Nephron progenitor cell (in vitro differentiated cells): ENCODE measurements at regions not wholly inside any gene's neighbourhood (a gene's known extent, or its start where the extent isn't known, plus 50 kb on each side); places are given as distances from the start of the nearest gene placed in this dataset.

ENCODE experiments used
- DNase-seq: peaks from one replicate; pipeline ENCODE4 v3.0.0; 2021
- H3K27ac Mint-ChIP-seq: 2 replicates; pipeline ENCODE4 v1.8.0; 2021; ENCODE audit warnings: mild to moderate bottlenecking, moderate library complexity, mixed read lengths
- H3K27me3 Mint-ChIP-seq: 2 replicates; pipeline ENCODE4 v1.8.0; 2021; ENCODE audit warnings: mild to moderate bottlenecking, low read depth, mixed read lengths; ENCODE audit not compliant: poor library complexity
- H3K36me3 Mint-ChIP-seq: 2 replicates; pipeline ENCODE4 v1.8.0; 2021; ENCODE audit warnings: low read depth, mixed read lengths
- H3K4me1 Mint-ChIP-seq: 2 replicates; pipeline ENCODE4 v1.8.0; 2021; ENCODE audit warnings: mixed read lengths
- H3K4me3 Mint-ChIP-seq: 2 replicates; pipeline ENCODE4 v1.8.0; 2021; ENCODE audit warnings: mild to moderate bottlenecking, moderate library complexity, mixed read lengths
- H3K9me3 Mint-ChIP-seq: 2 replicates; pipeline ENCODE4 v1.8.0; 2021; ENCODE audit warnings: mild to moderate bottlenecking, moderate library complexity, mixed read lengths
- CTCF ChIP-seq: fragments of 200-600 bp; sonication (generic); IDR thresholded peaks from 2 replicates; pipeline ENCODE4 v1.5.0; 2021; ENCODE audit warnings: antibody characterized with exemption

- H3K36me3 Mint-ChIP-seq = no peaks in the 10 kb centered on the region
- peak overlapping the region; percentile 48 for H3K27ac Mint-ChIP-seq
- no peak overlapping the region for H3K4me3 Mint-ChIP-seq
- no peak for TF ChIP-seq CTCF
- no peaks in the 10 kb centered on the region for H3K4me1 Mint-ChIP-seq
- H3K9me3 Mint-ChIP-seq = no peaks in the 10 kb centered on the region
- H3K27me3 Mint-ChIP-seq = no peaks in the 10 kb centered on the region
- no peak for DNase-seq
Measured at GRCh38 chr1:231478019-231478785, 50.3 kb upstream of the TSNAX start.
